Esophagus muscularis mucosa (tissue), 4 donors: ENCODE measurements at regions not wholly inside any gene's neighbourhood (a gene's known extent, or its start where the extent isn't known, plus 50 kb on each side); places are given as distances from the start of the nearest gene placed in this dataset.
A peak's percentile ranks its signal among the peaks of the same experiment; 100 is the strongest.

ENCODE experiments used
- DNase-seq: peaks from one replicate; pipeline ENCODE4 v3.0.0-alpha.2; 2017; ENCODE audit errors: extremely low spot score
- H3K27ac ChIP-seq, 4 donors: fragments of 200-600 bp; sonication (generic); replicated peaks in 1 of 4; 1 replicate in 3 of 4; 2 replicates in 1 of 4; pipeline ENCODE4 v1.5.1; 2016 to 2019; ENCODE audit warnings: mild to moderate bottlenecking in 1 of 4
- H3K27me3 ChIP-seq, 4 donors: fragments of 200-600 bp; sonication (generic); one replicate each; pipeline versions ENCODE4 v1.5.1 to v1.6.0; 2016 to 2019
- H3K36me3 ChIP-seq, 4 donors: fragments of 200-600 bp; sonication (generic); one replicate each; pipeline ENCODE4 v1.5.1; 2016 to 2019
- H3K4me1 ChIP-seq, 4 donors: fragments of 200-600 bp; sonication (generic); one replicate each; pipeline ENCODE4 v1.5.1; 2016 to 2019
- H3K4me3 ChIP-seq, 4 donors: fragments of 200-600 bp; sonication (generic); 1 replicate in 2 of 4; 2 replicates in 2 of 4; pipeline ENCODE4 v1.5.1; 2016 to 2019; ENCODE audit warnings: mild to moderate bottlenecking in 4 of 4, moderate library complexity in 1 of 4
- H3K9me3 ChIP-seq, 4 donors: fragments of 200-600 bp; sonication (generic); 1 replicate in 3 of 4; 2 replicates in 1 of 4; pipeline ENCODE4 v1.5.1; 2016 to 2019
- EP300 ChIP-seq: sonication (generic); formaldehyde crosslinking; IDR thresholded peaks from one replicate; pipeline ENCODE4 v1.6.1; 2017; ENCODE audit warnings: antibody characterized with exemption
- POLR2A ChIP-seq: fragments of 450-650 bp; IDR thresholded peaks from one replicate; pipeline ENCODE4 v1.6.1; 2017; ENCODE audit warnings: antibody characterized with exemption, moderate library complexity, mild to moderate bottlenecking, low read depth
- POLR2AphosphoS5 ChIP-seq, 2 donors: sonication (generic); formaldehyde crosslinking; IDR thresholded peaks; one replicate each; pipeline ENCODE4 v1.6.1; 2017; ENCODE audit warnings: antibody characterized with exemption in 2 of 2
- WGBS: methylation state at CpG from one replicate; pipeline ENCODE4 v1.1.5; 2018; 5-methylcytosine and 5-hydroxymethylcytosine counted together
- intact Hi-C: fragments of 100-400 bp; cut with DNase I; formaldehyde crosslinking; loops from one replicate; pipeline ENCODE4 v1.15.1; 2023
- TF ChIP-seq, protein P1 (sequence below), 3 experiments: fragments of 200-600 bp in 2 of 3; fragments of 450-650 bp in 1 of 3; sonication (generic) in 2 of 3; IDR thresholded peaks; one replicate each; pipeline ENCODE4 v1.5.1; 2017 to 2019; ENCODE audit warnings: antibody characterized with exemption in 3 of 3, mild to moderate bottlenecking in 2 of 3, moderate library complexity in 1 of 3

DNA sequence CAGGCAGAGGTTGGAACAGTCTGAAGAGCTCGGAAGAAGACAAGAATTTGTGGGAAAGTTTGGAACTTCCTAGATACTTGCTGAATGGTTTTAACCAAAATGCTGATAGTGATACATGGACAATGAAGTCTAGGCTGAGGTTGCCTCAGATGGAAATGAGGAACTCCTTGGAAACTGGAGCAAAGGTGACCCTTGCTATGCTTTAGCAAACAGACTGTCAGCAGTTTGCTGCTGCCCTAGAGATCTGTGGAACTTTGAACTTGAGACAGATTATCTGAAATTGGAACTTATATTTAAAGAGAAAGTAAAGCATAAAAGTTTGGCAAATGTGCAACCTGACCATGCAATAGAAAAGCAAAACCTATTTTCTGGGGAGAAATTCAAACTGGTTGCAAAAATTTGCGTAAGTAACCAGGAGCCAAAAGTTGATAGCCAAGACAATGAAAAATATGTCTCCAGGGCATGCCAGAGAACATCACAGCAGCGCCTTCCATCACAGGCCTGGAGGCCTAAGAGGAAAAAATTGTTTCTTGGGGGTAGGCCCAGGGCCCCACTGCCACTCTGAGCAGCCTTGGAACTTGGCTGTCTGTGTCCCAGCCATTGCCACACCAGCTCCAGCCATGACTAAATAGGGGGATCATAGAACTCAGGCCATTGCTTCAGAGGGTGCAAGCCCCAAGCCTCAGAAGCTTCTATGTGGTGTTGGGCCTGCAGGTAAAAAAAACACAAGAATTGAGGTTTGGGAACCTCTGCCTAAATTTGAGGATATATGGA, 675.3 kb downstream of the LTN1 start:
- no peak for DNase-seq
- no peaks in the 10 kb centered on the region for H3K36me3 ChIP-seq
- no peaks in the 10 kb centered on the region for H3K27me3 ChIP-seq
- H3K4me1 ChIP-seq: peaks cover 0 to 11% (median 6%) of the 10 kb centered on the region in 4 donors
- H3K4me3 ChIP-seq: no peak overlapping the region
- H3K9me3 ChIP-seq: peaks cover 0 to 18% (median 2%) of the 10 kb centered on the region in 4 donors
- TF ChIP-seq POLR2AphosphoS5 (IDR thresholded peaks at IDR 0.05) (no peak), POLR2A (no peak), EP300 (no peak)
- TF ChIP-seq, protein P1, sequence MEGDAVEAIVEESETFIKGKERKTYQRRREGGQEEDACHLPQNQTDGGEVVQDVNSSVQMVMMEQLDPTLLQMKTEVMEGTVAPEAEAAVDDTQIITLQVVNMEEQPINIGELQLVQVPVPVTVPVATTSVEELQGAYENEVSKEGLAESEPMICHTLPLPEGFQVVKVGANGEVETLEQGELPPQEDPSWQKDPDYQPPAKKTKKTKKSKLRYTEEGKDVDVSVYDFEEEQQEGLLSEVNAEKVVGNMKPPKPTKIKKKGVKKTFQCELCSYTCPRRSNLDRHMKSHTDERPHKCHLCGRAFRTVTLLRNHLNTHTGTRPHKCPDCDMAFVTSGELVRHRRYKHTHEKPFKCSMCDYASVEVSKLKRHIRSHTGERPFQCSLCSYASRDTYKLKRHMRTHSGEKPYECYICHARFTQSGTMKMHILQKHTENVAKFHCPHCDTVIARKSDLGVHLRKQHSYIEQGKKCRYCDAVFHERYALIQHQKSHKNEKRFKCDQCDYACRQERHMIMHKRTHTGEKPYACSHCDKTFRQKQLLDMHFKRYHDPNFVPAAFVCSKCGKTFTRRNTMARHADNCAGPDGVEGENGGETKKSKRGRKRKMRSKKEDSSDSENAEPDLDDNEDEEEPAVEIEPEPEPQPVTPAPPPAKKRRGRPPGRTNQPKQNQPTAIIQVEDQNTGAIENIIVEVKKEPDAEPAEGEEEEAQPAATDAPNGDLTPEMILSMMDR (IDR thresholded peaks at IDR 0.05): no peak
- WGBS: 69% methylated on average over 3 of the region's 3 CpGs
- intact Hi-C loops: no loop called here
- H3K27ac ChIP-seq: no peak overlapping the region

GRCh38 chr21:28311411-28312190, 681.1 kb downstream of the LTN1 start:
- intact Hi-C loops: no loop called here
- Histone ChIP-seq H3K9me3 (peaks cover 0 to 11% (median 2%) of the 10 kb centered on the region in 4 donors), H3K4me3 (no peak overlapping the region), H3K27me3 (no peaks in the 10 kb centered on the region), H3K36me3 (no peaks in the 10 kb centered on the region), H3K4me1 (peaks cover 0 to 13% (median 8%) of the 10 kb centered on the region in 4 donors), H3K27ac (no peak overlapping the region)
- no peak for TF ChIP-seq POLR2A
- no peak for TF ChIP-seq POLR2AphosphoS5 (IDR thresholded peaks at IDR 0.05)
- TF ChIP-seq, protein P1 (IDR thresholded peaks at IDR 0.05): no peak
- no peak for TF ChIP-seq EP300
- DNase-seq: no peak
- 63% methylated on average over 2 of the region's 2 CpGs for WGBS

GRCh38 chr21:28310711-28311110, 682.0 kb downstream of the LTN1 start:
- no peak for DNase-seq

DNA sequence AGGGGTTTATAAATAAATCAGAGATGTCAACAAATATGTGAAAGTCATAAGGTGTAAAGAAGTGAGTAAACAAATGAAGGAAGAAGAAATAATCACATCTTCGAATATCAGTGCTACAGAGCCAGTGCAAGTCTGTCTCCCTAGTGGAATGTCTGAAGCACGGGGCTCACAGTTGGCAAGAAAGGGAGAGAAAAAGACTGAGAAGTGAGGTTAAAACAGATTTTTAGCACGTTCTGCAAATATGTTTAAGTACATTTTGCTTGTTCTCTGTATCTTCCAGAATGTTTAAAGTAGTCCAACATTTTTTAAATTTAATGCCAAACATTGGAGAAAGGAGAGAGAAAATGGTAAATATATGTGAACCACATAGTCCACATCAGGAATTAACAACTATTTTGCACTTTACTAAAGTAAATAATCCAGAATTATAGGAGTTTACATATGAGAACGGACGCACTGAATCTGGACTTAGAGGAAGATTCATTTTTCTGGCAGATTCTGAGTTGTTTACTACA, 682.4 kb downstream of the LTN1 start:
- DNase-seq: no peak
- no peaks in the 10 kb centered on the region for H3K36me3 ChIP-seq
- 59% methylated on average over 5 of the region's 5 CpGs for WGBS
- TF ChIP-seq POLR2AphosphoS5 (IDR thresholded peaks at IDR 0.05) (no peak), POLR2A (no peak), EP300 (no peak)
- TF ChIP-seq, protein P1 (IDR thresholded peaks at IDR 0.05): no peak
- intact Hi-C loops: no loop called here
- H3K4me1 ChIP-seq: peaks cover 0 to 13% (median 8%) of the 10 kb centered on the region in 4 donors
- H3K4me3 ChIP-seq: no peak overlapping the region
- no peaks in the 10 kb centered on the region for H3K27me3 ChIP-seq
- peak overlapping the region in 1 of 4 donors; percentile 3 for H3K27ac ChIP-seq
- H3K9me3 ChIP-seq: peaks cover 0 to 11% (median 2%) of the 10 kb centered on the region in 4 donors

More at GRCh38 chr21:28310711-28311110, 682.0 kb downstream of the LTN1 start:
- no peaks in the 10 kb centered on the region for H3K27me3 ChIP-seq
- H3K36me3 ChIP-seq: no peaks in the 10 kb centered on the region
- H3K27ac ChIP-seq: peak overlapping the region in 1 of 4 donors; percentile 3
- TF ChIP-seq, protein P1 (IDR thresholded peaks at IDR 0.05): no peak
- TF ChIP-seq POLR2AphosphoS5 (IDR thresholded peaks at IDR 0.05): no peak
- TF ChIP-seq EP300: no peak
- TF ChIP-seq POLR2A: no peak
- H3K4me3 ChIP-seq: no peak overlapping the region
- intact Hi-C loops: no loop called here
- peaks cover 0 to 11% (median 2%) of the 10 kb centered on the region in 4 donors for H3K9me3 ChIP-seq
- peaks cover 0 to 13% (median 8%) of the 10 kb centered on the region in 4 donors for H3K4me1 ChIP-seq
